Astrocyte of the cerebellum (primary cell): ENCODE measurements at regions not wholly inside any gene's neighbourhood (a gene's known extent, or its start where the extent isn't known, plus 50 kb on each side); places are given as distances from the start of the nearest gene placed in this dataset.
"Not testable (repeated sequence)": the region's sequence is repeated elsewhere in the genome, so short reads cannot be mapped to it uniquely, and the experiment has no call there.

Experiments used
- DNase-seq: peaks from one replicate; pipeline ENCODE4 v3.0.0-alpha.2; 2011; ENCODE audit warnings: low read depth
- H3K4me3 ChIP-seq: 2 replicates; pipeline ENCODE4 v1.5.1; 2011; ENCODE audit warnings: mild to moderate bottlenecking, low read depth, low read length, moderate library complexity
- CTCF ChIP-seq: IDR thresholded peaks from 2 replicates; pipeline ENCODE4 v1.5.1; 2012; ENCODE audit warnings: low read length, low read depth, moderate library complexity, mild to moderate bottlenecking; ENCODE audit errors: missing control alignments
- in situ Hi-C: cut with HindIII; loops from 2 replicates; pipeline ENCODE4 v1.10.0; 2017; ENCODE audit warnings: low sequenced_read_pairs

DNA sequence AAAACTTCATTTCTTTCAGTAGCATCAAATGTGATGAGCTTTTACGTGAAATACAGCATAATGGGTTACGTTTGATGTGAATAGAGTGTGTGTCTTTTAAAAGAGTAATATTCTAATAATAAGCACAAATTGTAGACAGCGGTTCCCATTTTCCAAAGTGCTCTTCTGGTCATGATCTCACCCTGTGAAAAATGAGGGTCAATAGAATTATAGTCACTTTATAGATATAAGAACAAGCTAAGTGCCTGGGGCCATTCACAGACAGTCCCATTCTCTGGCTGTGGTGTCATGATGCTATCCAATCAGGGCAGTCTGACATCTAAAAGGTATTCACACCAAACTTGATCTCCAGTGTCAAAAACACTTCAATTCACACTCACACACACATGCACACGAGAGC lies 830.8 kb upstream of the AUTS2 start:
- TF ChIP-seq CTCF, result no peak
- no peak overlapping the region for H3K4me3 ChIP-seq
- DNase-seq, result no peak
- in situ Hi-C loops, result no loop called here

- TF ChIP-seq CTCF, result no peak
- no peak for DNase-seq
- in situ Hi-C loops, result no loop called here
- no peak overlapping the region for H3K4me3 ChIP-seq
Measured at GRCh38 chr7:68770649-68771048, 827.6 kb upstream of the AUTS2 start.

- no peak overlapping the region for H3K4me3 ChIP-seq
- in situ Hi-C loops, result no loop called here
- no peak for DNase-seq
- TF ChIP-seq CTCF, result no peak
Measured at GRCh38 chr7:68776326-68776725, 821.9 kb upstream of the AUTS2 start.

DNA sequence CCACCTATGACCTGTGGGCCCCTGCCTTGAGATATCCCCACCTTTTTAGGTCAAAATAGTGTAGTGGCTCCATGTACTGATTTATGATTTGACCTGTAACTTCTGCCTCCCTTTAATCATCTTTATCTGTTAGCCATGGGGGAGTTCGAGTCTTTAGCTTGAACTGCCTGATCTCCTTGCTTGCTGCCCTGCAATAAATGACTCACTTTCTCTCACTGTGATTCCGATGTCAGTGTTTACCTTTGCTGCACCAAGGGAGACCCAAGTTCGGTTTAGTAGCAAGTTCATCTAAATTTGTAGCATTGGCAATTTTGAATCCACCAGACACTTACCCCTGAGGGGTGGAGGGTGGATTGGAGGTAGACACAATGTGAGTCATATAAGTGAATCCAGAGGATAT lies 814.6 kb upstream of the AUTS2 start:
- DNase-seq, result no peak
- no peak overlapping the region for H3K4me3 ChIP-seq
- in situ Hi-C loops, result no loop called here
- TF ChIP-seq CTCF, result no peak

GRCh38 chr7:68785036-68785435 lies 813.2 kb upstream of the AUTS2 start:
- in situ Hi-C loops, result no loop called here
- no peak for DNase-seq
- no peak overlapping the region for H3K4me3 ChIP-seq
- no peak for TF ChIP-seq CTCF

DNA sequence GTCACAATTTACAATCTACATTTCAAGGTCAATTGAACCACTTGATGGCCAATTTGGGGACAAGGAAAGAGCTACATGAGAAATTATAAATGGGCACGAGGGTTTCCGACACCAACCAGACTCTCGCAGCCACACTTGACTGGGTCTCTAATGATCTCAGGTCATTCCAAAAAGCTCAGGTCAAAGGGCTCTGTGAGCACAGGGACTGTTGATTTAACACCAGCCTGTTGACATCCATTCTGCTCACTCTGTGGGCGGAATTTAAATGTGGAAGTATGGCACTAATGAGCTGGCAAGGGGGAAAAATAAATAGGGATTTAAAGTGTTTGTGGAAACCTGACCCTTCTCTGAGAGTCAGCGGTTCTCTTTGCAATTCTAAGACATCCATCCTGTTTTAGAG lies 810.7 kb upstream of the AUTS2 start:
- in situ Hi-C loops, result no loop called here
- no peak overlapping the region for H3K4me3 ChIP-seq
- TF ChIP-seq CTCF, result no peak
- no peak for DNase-seq

- DNase-seq, in situ Hi-C loops: not testable (repeated sequence)
Measured at GRCh38 chr7:68788529-68788928, 809.7 kb upstream of the AUTS2 start.

More at GRCh38 chr7:68788529-68788928, 809.7 kb upstream of the AUTS2 start:
- H3K4me3 ChIP-seq, result not testable (repeated sequence)
